Uterus (tissue), 3 donors: ENCODE measurements at regions not wholly inside any gene's neighbourhood (a gene's known extent, or its start where the extent isn't known, plus 50 kb on each side); places are given as distances from the start of the nearest gene placed in this dataset.

Source experiments
- DNase-seq, 2 donors: peaks; one replicate each; pipeline ENCODE4 v3.0.0-alpha.2; 2019 to 2020
- H3K27ac ChIP-seq, 2 donors: fragments of 200-600 bp; sonication (generic); 1 replicate in 1 of 2; 2 replicates in 1 of 2; pipeline ENCODE4 v1.5.1; 2016 to 2018
- H3K27me3 ChIP-seq, 2 donors: fragments of 200-600 bp; sonication (generic); one replicate each; pipeline ENCODE4 v1.5.1; 2018 to 2019; ENCODE audit warnings: control low read depth in 1 of 2
- H3K36me3 ChIP-seq, 2 donors: fragments of 200-600 bp; sonication (generic); one replicate each; pipeline ENCODE4 v1.5.1; 2019; ENCODE audit warnings: control low read depth in 1 of 2
- H3K4me1 ChIP-seq, 2 donors: fragments of 200-600 bp; sonication (generic); one replicate each; pipeline ENCODE4 v1.5.1; 2018 to 2019; ENCODE audit warnings: control low read depth in 1 of 2
- H3K4me3 ChIP-seq, 2 donors: fragments of 200-600 bp; sonication (generic); 1 replicate in 1 of 2; 2 replicates in 1 of 2; pipeline ENCODE4 v1.5.1; 2018 to 2019; ENCODE audit warnings: mild to moderate bottlenecking in 1 of 2
- H3K9me3 ChIP-seq, 2 donors: fragments of 200-600 bp; sonication (generic); one replicate each; pipeline ENCODE4 v1.5.1; 2019; ENCODE audit warnings: control low read depth in 1 of 2
- CTCF ChIP-seq, 4 experiments: fragments of 200-600 bp in 2 of 4; fragments of 450-650 bp in 2 of 4; sonication (generic) in 2 of 4; IDR thresholded peaks; one replicate each; pipeline ENCODE4 v1.5.1; 2016 to 2019; ENCODE audit warnings: antibody characterized with exemption in 4 of 4, mild to moderate bottlenecking in 2 of 4, moderate library complexity in 1 of 4
- POLR2A ChIP-seq, 2 donors: fragments of 450-650 bp; IDR thresholded peaks; one replicate each; pipeline ENCODE4 v1.6.1; 2016; ENCODE audit warnings: antibody characterized with exemption in 2 of 2, mild to moderate bottlenecking in 1 of 2, moderate library complexity in 1 of 2
- intact Hi-C: fragments of 100-400 bp; cut with DNase I; formaldehyde crosslinking; loops from one replicate; pipeline ENCODE4 v1.15.1; 2023; ENCODE audit warnings: low total_unique reads
- donor health status: DM: yes; HTN: yes; CAD: no.

DNA sequence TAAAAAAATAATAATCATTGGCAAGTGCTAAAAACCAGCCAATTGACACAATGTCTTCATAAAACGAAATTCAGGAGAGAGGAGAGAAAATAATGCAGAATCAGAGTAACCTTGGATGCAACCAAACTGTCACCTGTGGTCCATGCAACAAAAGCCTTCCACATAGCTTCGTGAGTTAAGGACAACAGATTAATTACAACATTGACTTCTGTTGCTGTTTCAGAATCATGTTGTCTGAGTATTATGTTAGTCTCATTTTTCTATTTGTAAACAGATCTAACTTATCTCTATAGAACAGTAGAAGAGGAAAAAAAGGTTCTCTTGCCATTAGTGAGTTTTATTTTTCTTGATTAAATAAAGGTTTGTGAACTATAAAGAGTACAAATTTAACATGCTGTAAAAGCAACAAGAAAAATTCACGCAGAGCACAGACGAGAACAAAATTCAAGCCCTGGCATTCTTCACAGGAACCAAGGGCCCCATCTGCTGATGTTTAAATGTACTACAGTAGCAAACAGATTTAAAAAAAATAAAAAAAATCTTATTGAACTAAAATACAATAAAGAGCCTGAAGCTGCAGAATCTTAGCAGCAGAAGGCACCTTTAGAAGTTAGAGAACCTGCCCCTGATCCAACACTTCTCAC lies 381.1 kb upstream of the PKN2 start:
- H3K9me3 ChIP-seq: no peaks in the 10 kb centered on the region
- no peak for DNase-seq

DNA sequence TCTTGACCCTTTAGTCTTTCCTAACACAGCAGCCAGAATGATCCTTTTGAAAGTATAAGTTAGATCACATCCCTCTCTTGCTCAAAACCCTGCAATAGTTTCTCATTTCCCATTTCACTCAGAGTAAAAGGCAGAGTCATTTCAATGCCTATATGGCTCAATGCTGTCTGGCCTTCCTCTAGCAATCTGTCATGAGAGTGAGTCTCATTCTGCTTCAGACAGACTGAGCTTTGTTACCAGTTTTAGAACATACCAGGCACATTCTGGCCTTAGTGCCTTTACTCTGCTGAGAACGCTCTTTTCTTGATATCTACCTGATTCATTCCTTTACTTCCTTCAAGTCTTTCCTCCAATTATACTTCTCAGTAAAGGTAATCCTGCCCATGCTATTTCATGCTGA lies 372.8 kb upstream of the PKN2 start:
- Histone ChIP-seq H3K9me3 (no peaks in the 10 kb centered on the region), H3K4me3 (no peak overlapping the region), H3K27me3 (no peaks in the 10 kb centered on the region), H3K36me3 (no peaks in the 10 kb centered on the region), H3K27ac (no peak overlapping the region), H3K4me1 (no peaks in the 10 kb centered on the region)
- no peak for DNase-seq
- no peak for TF ChIP-seq POLR2A (IDR thresholded peaks at IDR 0.05)
- intact Hi-C loops: no loop called here

More for the DNA sequence above, 381.1 kb upstream of the PKN2 start:
- TF ChIP-seq POLR2A (IDR thresholded peaks at IDR 0.05) (no peak), CTCF (IDR thresholded peaks at IDR 0.05) (peak; percentile 24 to 34 (median 30))
- Histone ChIP-seq H3K4me3 (no peak overlapping the region), H3K4me1 (no peaks in the 10 kb centered on the region), H3K36me3 (no peaks in the 10 kb centered on the region), H3K27ac (no peak overlapping the region), H3K27me3 (no peaks in the 10 kb centered on the region)
- intact Hi-C loops: no loop called here

DNA sequence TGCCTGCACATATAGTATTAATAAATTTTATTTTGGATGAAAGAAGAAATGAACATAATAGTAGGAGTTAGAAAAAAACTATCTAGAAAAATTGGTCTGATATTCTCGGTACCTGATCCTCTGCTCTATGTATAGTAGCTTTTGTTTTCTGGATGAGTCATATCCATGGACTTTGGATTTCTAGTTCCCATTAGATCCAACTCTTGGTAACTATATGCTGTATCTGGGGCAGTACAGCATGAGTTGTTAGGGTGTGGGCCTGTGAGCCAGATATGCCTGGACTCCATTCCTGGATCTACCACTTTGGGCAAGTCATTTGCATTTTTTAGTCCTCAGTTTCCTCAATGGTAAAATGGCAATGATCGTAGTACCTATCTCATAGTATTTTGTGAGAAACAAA lies 372.2 kb upstream of the PKN2 start:
- Histone ChIP-seq H3K36me3 (no peaks in the 10 kb centered on the region), H3K4me1 (no peaks in the 10 kb centered on the region), H3K27ac (no peak overlapping the region), H3K27me3 (no peaks in the 10 kb centered on the region), H3K4me3 (no peak overlapping the region), H3K9me3 (no peaks in the 10 kb centered on the region)
- TF ChIP-seq POLR2A (IDR thresholded peaks at IDR 0.05) (no peak), CTCF (IDR thresholded peaks at IDR 0.05) (no peak)
- DNase-seq: no peak
- intact Hi-C loops: no loop called here

- TF ChIP-seq CTCF (IDR thresholded peaks at IDR 0.05): no peak
- no peak for TF ChIP-seq POLR2A (IDR thresholded peaks at IDR 0.05)
- H3K27me3 ChIP-seq: no peaks in the 10 kb centered on the region
- DNase-seq: no peak
- no peak overlapping the region for H3K4me3 ChIP-seq
- intact Hi-C loops: no loop called here
- H3K9me3 ChIP-seq: no peaks in the 10 kb centered on the region
- no peaks in the 10 kb centered on the region for H3K4me1 ChIP-seq
- no peaks in the 10 kb centered on the region for H3K36me3 ChIP-seq
- H3K27ac ChIP-seq: no peak overlapping the region
These were observed 366.7 kb upstream of the PKN2 start for GRCh38 chr1:88317396-88317795.

GRCh38 chr1:88318740-88319139 lies 365.3 kb upstream of the PKN2 start:
- no peak for DNase-seq
- Histone ChIP-seq H3K27me3 (no peaks in the 10 kb centered on the region), H3K9me3 (no peaks in the 10 kb centered on the region), H3K4me3 (no peak overlapping the region), H3K4me1 (no peaks in the 10 kb centered on the region), H3K27ac (no peak overlapping the region), H3K36me3 (no peaks in the 10 kb centered on the region)
- TF ChIP-seq CTCF (IDR thresholded peaks at IDR 0.05): no peak
- no peak for TF ChIP-seq POLR2A (IDR thresholded peaks at IDR 0.05)
- intact Hi-C loops: no loop called here

- intact Hi-C loops: no loop called here
- Histone ChIP-seq H3K27me3 (no peaks in the 10 kb centered on the region), H3K36me3 (no peaks in the 10 kb centered on the region), H3K4me3 (no peak overlapping the region), H3K4me1 (no peaks in the 10 kb centered on the region), H3K27ac (no peak overlapping the region), H3K9me3 (no peaks in the 10 kb centered on the region)
- no peak for TF ChIP-seq CTCF (IDR thresholded peaks at IDR 0.05)
- no peak for DNase-seq
These were observed 363.8 kb upstream of the PKN2 start for GRCh38 chr1:88320291-88320690.
